ENCODE measurements at regions not wholly inside any gene's neighbourhood (a gene's known extent, or its start where the extent isn't known, plus 50 kb on each side); places are given as distances from the start of the nearest gene placed in this dataset.
"Not testable (repeated sequence)": the region's sequence is repeated elsewhere in the genome, so short reads cannot be mapped to it uniquely, and the experiment has no call there.

DNA sequence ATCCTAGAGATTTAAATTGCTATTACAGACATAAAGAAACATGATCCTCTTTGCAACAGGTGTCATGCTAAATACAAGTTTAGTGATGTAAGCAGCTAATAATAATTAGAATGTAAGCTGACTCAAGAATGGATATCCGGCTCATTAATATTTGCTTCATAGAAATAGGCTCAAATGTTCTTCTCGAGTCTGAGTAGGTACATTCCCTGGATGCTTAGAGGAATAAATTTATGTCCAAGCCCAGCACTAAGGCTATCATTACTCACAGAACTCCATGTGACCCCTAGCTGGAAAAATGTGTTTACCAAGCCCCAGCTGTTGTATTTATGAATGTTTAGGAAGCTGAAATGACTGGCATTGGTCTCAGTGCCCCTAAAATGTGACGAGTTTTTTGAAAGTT, 87.6 kb upstream of the TSPAN7 start:
- no peak for DNase-seq
- Mint-ChIP-seq H3K27ac (no peak overlapping the region), H3K9me3 (ENCODE audit: low read depth) (no peaks in the 10 kb centered on the region), H3K27me3 (no peaks in the 10 kb centered on the region), H3K4me3 (no peak overlapping the region), H3K36me3 (ENCODE audit: low read depth) (no peaks in the 10 kb centered on the region), H3K4me1 (no peaks in the 10 kb centered on the region)
- ChIA-PET CTCF (no interaction called here), POLR2A (no interaction called here)
- ATAC-seq, result no peak
- intact Hi-C loops (cut with DNase I, micrococcal nuclease), result no loop called here

GRCh38 chrX:38474543-38474942, 86.8 kb upstream of the TSPAN7 start:
- Mint-ChIP-seq H3K36me3 (ENCODE audit: low read depth) (no peaks in the 10 kb centered on the region), H3K27me3 (no peaks in the 10 kb centered on the region), H3K4me1 (no peaks in the 10 kb centered on the region), H3K27ac (no peak overlapping the region), H3K4me3 (no peak overlapping the region), H3K9me3 (ENCODE audit: low read depth) (no peaks in the 10 kb centered on the region)
- intact Hi-C loops (cut with DNase I, micrococcal nuclease), result no loop called here
- no peak for ATAC-seq
- no peak for DNase-seq
- ChIA-PET POLR2A (no interaction called here), CTCF (no interaction called here)

- intact Hi-C loops (cut with DNase I, micrococcal nuclease), result no loop called here
- CTCF ChIA-PET, result no interaction called here
- Mint-ChIP-seq H3K4me3 (no peak overlapping the region), H3K36me3 (ENCODE audit: low read depth) (no peaks in the 10 kb centered on the region), H3K27me3 (no peaks in the 10 kb centered on the region), H3K27ac (no peak overlapping the region), H3K9me3 (ENCODE audit: low read depth) (no peaks in the 10 kb centered on the region), H3K4me1 (no peaks in the 10 kb centered on the region)
- DNase-seq, result no peak
- no peak for ATAC-seq
- POLR2A ChIA-PET, result no interaction called here
Observed at GRCh38 chrX:38482183-38482582, 79.2 kb upstream of the TSPAN7 start.

GRCh38 chrX:38484607-38485498, 76.5 kb upstream of the TSPAN7 start:
- Mint-ChIP-seq H3K27ac (no peak overlapping the region), H3K4me1 (no peaks in the 10 kb centered on the region), H3K4me3 (no peak overlapping the region), H3K9me3 (ENCODE audit: low read depth) (no peaks in the 10 kb centered on the region), H3K36me3 (ENCODE audit: low read depth) (no peaks in the 10 kb centered on the region), H3K27me3 (no peaks in the 10 kb centered on the region)
- CTCF ChIA-PET, result interaction anchor here (0.6 to 0.7 kb wide), 2 partner anchors 39 to 76 kb away, joined by 4 read pairs; no protein-coding TSS in a partner anchor
- POLR2A ChIA-PET, result no interaction called here
- ATAC-seq (no peak), DNase-seq (no peak)
- intact Hi-C loops (cut with DNase I, micrococcal nuclease), result no loop called here

DNA sequence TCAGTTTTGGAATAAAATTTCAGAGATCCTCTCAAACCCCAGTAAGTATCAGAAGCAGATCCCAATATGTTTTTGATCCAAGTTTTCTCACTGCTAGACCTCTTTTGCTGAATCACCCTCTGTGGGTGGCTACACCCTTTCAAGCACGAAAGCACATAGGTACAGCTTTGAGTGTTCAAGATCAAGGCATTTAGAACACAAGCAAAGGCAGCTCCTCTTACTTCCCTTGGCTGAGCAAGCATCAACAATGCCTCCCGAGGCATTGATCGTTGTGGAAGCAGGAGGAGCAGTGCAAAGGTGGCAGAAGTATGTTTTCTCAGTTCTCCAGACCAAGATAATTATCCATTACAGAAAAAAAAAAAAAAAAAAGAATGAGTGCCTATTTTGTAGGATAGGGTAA, 72.0 kb upstream of the TSPAN7 start:
- CTCF ChIA-PET, result interaction anchor here (0.7 kb wide), 1 partner anchor 67 kb away, joined by 4 read pairs; no protein-coding TSS in a partner anchor
- Mint-ChIP-seq H3K4me3 (no peak overlapping the region), H3K27ac (no peak overlapping the region), H3K36me3 (ENCODE audit: low read depth) (no peaks in the 10 kb centered on the region), H3K9me3 (ENCODE audit: low read depth) (no peaks in the 10 kb centered on the region), H3K27me3 (no peaks in the 10 kb centered on the region), H3K4me1 (no peaks in the 10 kb centered on the region)
- POLR2A ChIA-PET, result no interaction called here
- ATAC-seq, result no peak
- intact Hi-C loops (cut with DNase I, micrococcal nuclease), result no loop called here
- DNase-seq, result no peak

- no peaks in the 10 kb centered on the region for H3K4me1 Mint-ChIP-seq
- ATAC-seq (no peak), DNase-seq (no peak)
- H3K27me3 Mint-ChIP-seq, result peaks cover 2% of the 10 kb centered on the region
- H3K36me3 Mint-ChIP-seq (ENCODE audit: low read depth), result no peaks in the 10 kb centered on the region
- H3K9me3 Mint-ChIP-seq (ENCODE audit: low read depth), result no peaks in the 10 kb centered on the region
- ChIA-PET CTCF (no interaction called here), POLR2A (no interaction called here)
- intact Hi-C loops (cut with DNase I, micrococcal nuclease), result no loop called here
- no peak overlapping the region for H3K27ac Mint-ChIP-seq
- no peak overlapping the region for H3K4me3 Mint-ChIP-seq
Observed at GRCh38 chrX:38494239-38494823, 67.0 kb upstream of the TSPAN7 start.

DNA sequence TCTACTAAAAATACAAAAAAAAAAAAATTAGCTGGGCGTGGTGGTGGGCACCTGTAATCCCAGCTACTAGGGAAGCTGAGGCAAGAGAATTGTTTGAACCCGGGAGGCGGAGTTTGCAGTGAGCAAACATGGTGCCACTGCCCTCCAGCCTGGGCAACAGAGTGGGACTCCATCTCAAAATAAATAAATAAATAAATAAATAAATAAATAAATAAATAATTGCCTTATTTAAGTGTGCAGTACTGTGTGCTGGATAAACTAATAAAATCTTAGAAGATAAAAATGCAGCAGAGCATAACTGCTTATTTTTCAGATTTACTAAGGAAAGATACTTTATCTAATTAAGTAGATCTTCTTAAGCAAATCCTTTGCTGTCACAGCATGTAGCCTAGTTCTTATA, 61.7 kb upstream of the TSPAN7 start:
- POLR2A ChIA-PET; H3K27me3 Mint-ChIP-seq; ATAC-seq; H3K4me3 Mint-ChIP-seq; DNase-seq; H3K27ac Mint-ChIP-seq; H3K36me3 Mint-ChIP-seq (ENCODE audit: low read depth); H3K4me1 Mint-ChIP-seq; H3K9me3 Mint-ChIP-seq (ENCODE audit: low read depth): not testable (repeated sequence)
- CTCF ChIA-PET, result interaction anchor here (0.6 kb wide), 1 partner anchor 288 kb away, joined by 4 read pairs; no protein-coding TSS in a partner anchor
- intact Hi-C loops (cut with DNase I, micrococcal nuclease), result loop anchor here in 1 of 2 experiments (2.0 kb wide), 1 partner anchor 21 kb away; no protein-coding TSS in a partner anchor

GRCh38 chrX:38500141-38500540, 61.2 kb upstream of the TSPAN7 start:
- POLR2A ChIA-PET, result no interaction called here
- H3K27ac Mint-ChIP-seq, result no peak overlapping the region

DNA sequence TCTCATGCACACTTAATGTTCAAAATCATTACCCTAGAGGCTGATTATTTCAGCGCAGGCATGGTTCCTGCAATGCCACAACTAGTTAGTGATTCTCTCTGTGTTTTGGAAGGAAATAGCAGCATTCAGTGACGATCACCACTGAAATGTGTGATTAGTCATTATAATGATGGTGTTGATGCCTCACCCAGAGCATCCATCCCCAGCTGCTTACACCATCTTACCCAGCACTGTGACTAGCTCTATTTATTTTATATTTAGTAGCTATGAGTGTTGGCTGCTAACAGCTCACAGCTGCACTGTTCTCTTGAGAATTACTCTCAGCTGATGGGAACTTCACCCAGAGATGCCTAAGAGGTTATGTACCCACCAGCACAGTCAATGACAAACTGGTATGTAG, 60.5 kb upstream of the TSPAN7 start:
- peaks cover 7% of the 10 kb centered on the region for H3K9me3 Mint-ChIP-seq (ENCODE audit: low read depth)
- H3K4me3 Mint-ChIP-seq, result no peak overlapping the region
- DNase-seq (no peak), ATAC-seq (no peak)
- no peaks in the 10 kb centered on the region for H3K36me3 Mint-ChIP-seq (ENCODE audit: low read depth)
- ChIA-PET CTCF (no interaction called here), POLR2A (no interaction called here)
- intact Hi-C loops (cut with DNase I, micrococcal nuclease), result no loop called here
- H3K27ac Mint-ChIP-seq, result no peak overlapping the region
- no peaks in the 10 kb centered on the region for H3K4me1 Mint-ChIP-seq
- H3K27me3 Mint-ChIP-seq, result peaks cover 2% of the 10 kb centered on the region

More at GRCh38 chrX:38500141-38500540, 61.2 kb upstream of the TSPAN7 start:
- Mint-ChIP-seq H3K27me3 (peaks cover 3% of the 10 kb centered on the region), H3K9me3 (ENCODE audit: low read depth) (peaks cover 7% of the 10 kb centered on the region), H3K36me3 (ENCODE audit: low read depth) (no peaks in the 10 kb centered on the region), H3K4me3 (no peak overlapping the region), H3K4me1 (no peaks in the 10 kb centered on the region)
- ATAC-seq (no peak), DNase-seq (no peak)
- intact Hi-C loops (cut with DNase I, micrococcal nuclease), result no loop called here
- CTCF ChIA-PET, result no interaction called here

GRCh38 chrX:38505583-38505982, 55.8 kb upstream of the TSPAN7 start:
- no peaks in the 10 kb centered on the region for H3K36me3 Mint-ChIP-seq (ENCODE audit: low read depth)
- ATAC-seq (no peak), DNase-seq (no peak)
- no peak overlapping the region for H3K4me3 Mint-ChIP-seq
- ChIA-PET CTCF (no interaction called here), POLR2A (no interaction called here)
- no peaks in the 10 kb centered on the region for H3K4me1 Mint-ChIP-seq
- peaks cover 2% of the 10 kb centered on the region for H3K27me3 Mint-ChIP-seq
- intact Hi-C loops (cut with DNase I, micrococcal nuclease), result no loop called here
- peaks cover 7% of the 10 kb centered on the region for H3K9me3 Mint-ChIP-seq (ENCODE audit: low read depth)
- H3K27ac Mint-ChIP-seq, result no peak overlapping the region
